ENCODE measurements at regions not wholly inside any gene's neighbourhood (a gene's known extent, or its start where the extent isn't known, plus 50 kb on each side); places are given as distances from the start of the nearest gene placed in this dataset.
"Not testable (repeated sequence)": the region's sequence is repeated elsewhere in the genome, so short reads cannot be mapped to it uniquely, and the experiment has no call there.

GRCh38 chr9:95783426-95783975, 92.0 kb upstream of the ERCC6L2 start:
- DNase-seq, result no peak

DNA sequence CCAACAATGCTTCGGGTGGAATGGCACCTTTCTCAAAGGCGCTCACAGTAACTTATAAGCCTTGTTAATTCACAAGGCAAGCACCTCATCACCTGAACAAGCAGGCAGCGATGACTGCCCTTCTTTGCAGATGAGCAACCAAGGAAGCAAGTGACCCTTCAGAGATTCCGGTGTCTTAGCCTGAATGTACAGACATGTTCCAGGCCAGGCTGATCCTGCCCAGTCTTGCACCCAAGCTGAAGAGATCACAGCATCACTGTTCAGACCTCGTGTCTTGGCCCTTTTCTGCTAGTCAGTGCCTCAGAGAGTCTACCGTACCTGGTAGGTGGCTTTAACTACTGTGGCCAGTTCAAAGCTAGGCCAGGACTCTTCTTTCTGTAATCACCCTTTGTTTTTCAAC, 94.7 kb upstream of the ERCC6L2 start:
- DNase-seq, result no peak

DNA sequence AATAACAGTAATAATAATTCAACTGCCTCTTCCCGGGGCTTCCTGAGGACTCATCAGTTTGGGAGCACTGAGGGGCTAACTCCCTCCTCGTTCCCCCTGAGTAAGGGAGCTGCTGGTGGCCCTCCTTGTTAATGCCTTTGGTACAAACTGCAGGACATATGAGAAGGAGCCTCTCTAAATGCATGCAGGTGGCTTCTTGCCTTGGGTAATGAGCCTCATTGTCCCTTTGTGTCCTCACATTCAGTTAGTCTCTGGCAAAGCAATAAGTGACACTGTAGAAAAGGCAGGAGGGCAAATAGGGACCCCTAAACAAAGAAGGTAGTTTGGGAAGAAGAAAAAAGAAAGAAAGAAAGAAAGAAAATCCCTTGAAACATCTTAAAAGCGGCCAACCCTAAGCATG, 95.4 kb upstream of the ERCC6L2 start:
- no peak for DNase-seq

DNA sequence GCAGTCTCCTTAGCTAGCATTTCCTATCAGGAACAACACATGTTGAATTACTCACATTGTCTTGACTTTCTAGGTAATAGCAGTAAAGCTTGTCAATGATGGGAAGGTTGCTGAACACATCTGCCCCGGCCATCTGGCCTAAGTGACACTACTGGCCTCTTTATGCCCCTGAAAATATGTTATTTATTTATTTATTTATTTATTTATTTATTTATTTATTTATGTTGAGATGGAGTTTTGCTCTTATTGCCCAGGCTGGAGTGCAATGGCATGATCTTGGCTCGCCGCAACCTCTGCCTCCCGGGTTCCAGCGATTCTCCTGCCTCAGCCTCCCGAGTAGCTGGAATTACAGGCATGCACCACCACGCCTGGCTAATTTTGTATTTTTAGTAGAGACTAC, 95.9 kb upstream of the ERCC6L2 start:
- DNase-seq, result not testable (repeated sequence)

DNA sequence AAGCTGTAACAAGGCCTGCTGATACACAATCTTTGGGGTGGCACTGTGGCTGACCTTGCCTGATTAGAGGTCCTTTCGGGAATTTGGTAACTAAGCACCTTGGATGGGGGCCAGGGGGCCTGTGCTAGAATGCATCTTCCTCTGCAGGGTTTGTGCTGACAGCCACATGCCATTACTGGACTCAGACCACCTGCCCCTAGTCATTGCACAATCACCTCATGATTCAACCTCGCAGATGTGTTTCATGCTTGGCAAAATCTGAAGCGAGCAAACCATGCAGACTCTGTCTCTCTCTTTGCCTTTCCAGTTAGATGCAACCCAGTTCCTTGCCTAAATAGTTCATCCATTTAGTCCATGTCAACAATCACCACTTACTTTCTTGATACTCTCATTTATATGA, 96.5 kb upstream of the ERCC6L2 start:
- no peak for DNase-seq

DNA sequence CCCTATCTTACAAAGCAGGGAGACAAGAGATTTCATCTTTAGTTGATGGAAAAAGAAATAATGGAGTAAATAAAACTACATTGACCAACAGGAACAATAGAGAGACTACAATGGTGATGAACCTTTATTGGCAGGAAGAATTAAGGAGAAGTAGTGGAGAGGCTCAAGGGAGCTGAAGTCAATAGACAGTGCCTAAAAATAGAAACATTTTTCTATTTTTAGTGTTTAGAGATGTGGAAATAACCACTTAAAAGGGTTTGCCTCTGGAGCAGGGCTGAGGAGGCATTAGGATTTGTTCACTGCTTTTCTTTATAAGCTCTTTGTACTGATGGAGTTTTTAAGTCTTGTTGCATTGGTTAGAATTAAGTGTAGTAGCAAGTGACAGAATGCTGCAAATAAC, 98.4 kb upstream of the ERCC6L2 start:
- DNase-seq, result no peak

- DNase-seq, result no peak
Measured at GRCh38 chr9:95776176-95776575, 99.3 kb upstream of the ERCC6L2 start.

GRCh38 chr9:95775191-95775590, 100.3 kb upstream of the ERCC6L2 start:
- no peak for DNase-seq

- DNase-seq, result no peak
Measured at GRCh38 chr9:95773053-95773418, 102.5 kb upstream of the ERCC6L2 start.

DNA sequence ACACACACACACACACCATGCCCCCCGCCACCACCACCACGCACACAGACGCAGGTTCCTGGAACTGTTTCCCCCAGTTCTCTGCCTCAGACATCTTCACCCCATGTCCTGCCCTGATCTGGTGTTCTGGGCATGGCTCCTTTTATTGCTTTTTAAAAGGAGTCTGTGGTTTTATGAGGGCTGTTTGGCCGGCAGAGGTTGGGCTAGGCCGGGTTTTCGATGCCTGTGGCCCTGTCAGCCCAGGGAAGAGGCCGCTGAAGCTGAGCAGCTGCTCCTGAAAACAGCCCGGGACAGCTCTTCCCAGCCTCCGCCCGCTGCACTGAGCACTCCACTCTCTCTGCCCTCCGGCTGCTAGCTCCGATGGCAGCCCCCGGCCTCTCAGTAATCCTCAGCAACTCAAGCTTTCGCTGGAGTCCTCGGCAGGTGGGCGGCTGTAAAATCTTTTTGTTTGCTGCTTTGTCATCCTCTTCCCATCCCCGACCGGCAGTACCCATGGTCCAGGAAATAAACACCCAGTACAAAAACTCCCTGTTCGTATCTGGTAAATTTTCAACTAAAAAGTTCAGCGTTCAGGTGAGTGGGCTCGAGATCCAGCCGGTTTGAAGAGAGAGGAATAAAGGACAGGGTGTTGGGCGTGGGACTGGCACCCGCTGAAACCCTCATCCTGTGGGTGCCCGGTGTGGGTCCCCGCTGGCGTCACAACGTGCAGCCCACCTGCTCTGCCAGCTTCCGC, 103.0 kb upstream of the ERCC6L2 start:
- no peak for DNase-seq

- DNase-seq, result no peak
Measured at GRCh38 chr9:95771556-95772246, 103.8 kb upstream of the ERCC6L2 start.

- DNase-seq, result no peak
Measured at GRCh38 chr9:95770653-95771131, 104.8 kb upstream of the ERCC6L2 start.

DNA sequence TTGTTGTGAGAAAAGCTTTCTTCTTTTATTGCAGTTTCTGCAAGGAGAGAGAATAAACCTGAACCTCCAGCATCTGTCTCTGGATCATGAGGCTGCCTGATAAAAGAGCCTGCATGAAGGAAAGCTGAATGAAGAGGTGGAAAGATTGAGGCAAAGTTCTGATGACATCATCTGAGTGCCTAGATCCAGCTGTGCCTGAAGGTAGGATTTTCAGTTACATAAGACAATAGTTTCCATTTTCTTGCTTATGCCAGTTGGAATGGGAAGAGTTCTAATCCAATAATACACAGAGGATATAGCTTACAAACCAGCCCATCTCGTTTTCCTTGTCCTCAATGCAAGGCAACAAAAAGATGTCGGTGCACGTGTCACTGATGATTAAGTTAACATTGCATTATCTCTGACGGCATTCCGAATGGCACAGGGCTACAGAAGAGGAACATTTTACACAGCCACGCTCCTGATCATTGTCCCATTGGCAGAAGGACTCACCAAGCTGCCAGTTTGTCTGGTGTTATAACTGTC, 105.5 kb upstream of the ERCC6L2 start:
- no peak for DNase-seq

DNA sequence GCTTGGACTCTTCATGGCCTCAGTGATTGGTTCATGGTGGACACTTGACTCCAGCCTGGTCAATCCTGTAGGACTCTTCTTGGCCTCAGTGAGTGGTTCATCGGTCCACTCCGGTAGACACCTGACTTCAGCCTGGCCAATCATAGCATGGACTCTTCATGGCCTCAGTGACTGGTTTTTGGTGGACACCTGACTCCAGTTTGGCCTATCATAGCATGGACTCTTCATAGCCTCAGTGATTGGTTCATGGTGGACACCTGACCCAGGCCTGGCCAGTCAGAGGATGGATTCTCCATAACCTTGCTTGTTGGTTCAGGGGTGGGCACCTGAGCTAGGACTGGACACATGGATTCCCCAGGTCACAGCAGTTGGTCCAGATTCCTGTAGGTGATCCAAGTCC, 106.0 kb upstream of the ERCC6L2 start:
- no peak for DNase-seq

- no peak for DNase-seq
Measured at GRCh38 chr9:95766906-95767305, 108.6 kb upstream of the ERCC6L2 start.

GRCh38 chr9:95764533-95765319, 110.8 kb upstream of the ERCC6L2 start:
- DNase-seq, result no peak

GRCh38 chr9:95763983-95764382, 111.5 kb upstream of the ERCC6L2 start:
- no peak for DNase-seq

DNA sequence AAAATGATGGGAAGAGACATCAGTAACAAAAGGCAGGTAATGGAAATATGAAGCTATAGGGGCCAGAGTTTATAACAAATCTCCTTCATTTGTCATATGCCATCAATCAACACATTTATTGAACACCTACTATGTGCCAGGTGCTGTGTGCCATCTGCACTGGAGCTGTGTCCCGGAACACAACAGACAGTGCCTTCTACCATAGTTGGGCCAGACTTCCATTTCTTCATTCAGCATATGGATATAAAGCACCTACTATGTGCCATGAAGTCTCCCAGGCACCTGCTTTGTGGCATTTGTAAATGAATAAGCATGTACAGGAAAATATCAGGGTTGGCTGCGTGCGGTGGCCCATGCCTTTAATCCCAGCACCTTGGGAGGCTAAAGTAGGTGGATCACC, 112.5 kb upstream of the ERCC6L2 start:
- DNase-seq, result no peak

DNA sequence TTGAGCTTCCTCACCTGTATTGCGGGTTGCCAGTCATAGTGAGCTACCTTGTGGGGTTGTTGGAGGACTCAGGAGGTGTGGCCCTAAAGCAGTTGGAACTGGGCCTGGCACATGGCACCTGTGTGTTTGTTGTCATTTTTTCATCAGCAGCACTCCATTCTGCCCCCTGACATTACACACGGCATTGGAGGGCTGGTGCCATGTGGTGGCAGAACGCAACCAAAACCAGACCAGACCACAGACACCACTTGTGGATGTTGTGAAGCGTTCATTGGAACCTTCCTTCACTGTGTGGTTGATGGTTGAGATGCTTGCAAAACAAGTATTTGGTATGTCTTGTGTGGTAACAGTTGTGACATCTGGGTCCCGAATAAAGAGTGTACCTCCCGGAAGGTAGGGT, 113.2 kb upstream of the ERCC6L2 start:
- no peak for DNase-seq

DNA sequence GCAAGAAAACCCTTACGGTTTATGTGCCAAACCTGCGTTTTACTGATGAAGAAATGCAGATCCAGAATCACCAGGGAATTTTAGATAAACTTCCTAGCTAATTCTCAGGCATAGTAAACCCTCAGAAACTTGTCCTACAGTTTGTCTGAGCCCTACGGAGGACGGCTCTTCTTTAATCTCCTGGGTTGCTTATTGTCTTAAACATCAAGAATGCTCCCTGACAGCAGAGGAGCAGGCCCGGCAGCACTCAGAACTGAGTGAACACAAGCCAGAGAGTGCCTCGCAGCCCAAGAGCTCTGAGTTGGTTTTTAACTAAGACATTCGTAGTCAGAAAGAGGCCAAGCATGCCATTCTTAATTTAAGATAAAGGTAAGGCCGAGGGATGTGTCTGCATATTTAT, 114.7 kb upstream of the ERCC6L2 start:
- DNase-seq, result no peak

DNA sequence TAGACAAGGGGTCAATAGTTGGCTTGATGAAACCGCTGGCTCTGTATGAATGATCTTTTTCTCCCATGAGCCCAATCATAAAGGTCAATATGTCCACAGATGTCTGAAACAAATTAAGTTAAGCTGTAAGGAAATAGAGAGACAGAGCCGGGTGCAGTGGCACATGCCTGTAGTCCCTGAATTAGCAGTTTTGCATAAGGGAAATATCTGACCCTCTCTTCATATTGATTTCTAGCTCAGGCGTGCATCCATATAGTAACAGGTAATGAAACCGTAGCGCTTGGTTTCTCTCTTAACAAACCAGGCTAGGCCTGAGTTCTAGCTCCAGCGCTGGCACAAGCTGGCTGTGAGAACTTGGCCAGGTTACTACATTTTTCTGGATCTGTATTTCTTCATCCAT, 118.1 kb upstream of the ERCC6L2 start:
- DNase-seq, result no peak

DNA sequence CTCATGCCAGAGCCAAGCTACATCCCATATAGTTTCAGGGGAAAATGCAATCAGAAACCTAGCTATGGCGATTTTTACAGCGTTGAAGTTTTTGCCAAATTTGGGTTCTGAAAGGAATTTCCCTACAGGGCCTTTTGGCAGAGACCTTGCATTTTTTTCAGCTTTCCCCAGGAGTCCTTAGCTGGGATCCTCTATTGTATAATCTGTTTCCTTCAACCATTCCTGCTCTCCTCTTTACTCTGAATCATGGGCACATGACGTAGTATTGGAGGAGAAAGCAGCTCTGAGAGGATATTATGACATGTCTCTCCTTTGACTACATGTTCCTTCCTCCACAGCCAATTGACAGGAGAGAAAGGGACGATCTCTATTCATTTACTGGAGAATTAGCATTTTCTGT, 118.5 kb upstream of the ERCC6L2 start:
- DNase-seq, result no peak

DNA sequence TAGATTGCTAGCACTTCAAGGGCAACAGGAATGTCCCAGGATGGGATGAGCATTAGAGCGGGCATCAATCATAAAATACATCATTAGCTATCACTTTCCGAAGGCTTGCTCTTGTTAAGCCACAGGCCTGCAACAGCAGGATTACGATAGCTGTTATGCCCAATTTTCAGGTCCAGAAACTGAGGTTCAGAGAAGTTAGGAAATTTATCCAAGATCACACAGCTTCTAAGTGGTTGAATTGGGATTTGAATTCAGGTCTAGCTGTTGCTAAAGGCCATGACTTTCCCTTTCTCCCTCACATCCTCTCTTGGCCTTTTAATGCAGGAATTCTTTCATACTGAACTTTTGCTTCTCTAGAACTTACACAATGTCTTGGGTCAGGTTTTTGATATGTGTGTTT, 119.4 kb upstream of the ERCC6L2 start:
- DNase-seq, result no peak

DNA sequence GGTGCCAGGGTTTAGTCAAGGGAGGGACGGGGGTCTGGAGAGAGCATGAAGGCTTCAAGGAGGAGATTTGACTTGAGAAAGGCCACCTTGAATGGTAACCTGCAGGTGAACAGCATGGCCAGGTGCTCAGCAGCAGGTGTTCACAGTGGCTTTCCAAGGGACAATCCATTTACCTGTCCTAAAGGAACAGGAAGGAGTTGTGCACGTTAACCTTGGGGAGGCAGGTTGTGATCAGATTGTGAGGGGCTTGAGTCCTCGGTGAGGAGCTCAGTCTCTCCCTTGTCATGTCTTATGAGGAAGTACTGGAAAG, 120.1 kb upstream of the ERCC6L2 start:
- no peak for DNase-seq
